ENCODE measurements at regions not wholly inside any gene's neighbourhood (a gene's known extent, or its start where the extent isn't known, plus 50 kb on each side); places are given as distances from the start of the nearest gene placed in this dataset.

- DNase-seq (ENCODE audit: low read depth in 2 of 2): no peak
Observed at GRCh38 chr3:124276539-124277143, 284.7 kb upstream of the ROPN1 start.

DNA sequence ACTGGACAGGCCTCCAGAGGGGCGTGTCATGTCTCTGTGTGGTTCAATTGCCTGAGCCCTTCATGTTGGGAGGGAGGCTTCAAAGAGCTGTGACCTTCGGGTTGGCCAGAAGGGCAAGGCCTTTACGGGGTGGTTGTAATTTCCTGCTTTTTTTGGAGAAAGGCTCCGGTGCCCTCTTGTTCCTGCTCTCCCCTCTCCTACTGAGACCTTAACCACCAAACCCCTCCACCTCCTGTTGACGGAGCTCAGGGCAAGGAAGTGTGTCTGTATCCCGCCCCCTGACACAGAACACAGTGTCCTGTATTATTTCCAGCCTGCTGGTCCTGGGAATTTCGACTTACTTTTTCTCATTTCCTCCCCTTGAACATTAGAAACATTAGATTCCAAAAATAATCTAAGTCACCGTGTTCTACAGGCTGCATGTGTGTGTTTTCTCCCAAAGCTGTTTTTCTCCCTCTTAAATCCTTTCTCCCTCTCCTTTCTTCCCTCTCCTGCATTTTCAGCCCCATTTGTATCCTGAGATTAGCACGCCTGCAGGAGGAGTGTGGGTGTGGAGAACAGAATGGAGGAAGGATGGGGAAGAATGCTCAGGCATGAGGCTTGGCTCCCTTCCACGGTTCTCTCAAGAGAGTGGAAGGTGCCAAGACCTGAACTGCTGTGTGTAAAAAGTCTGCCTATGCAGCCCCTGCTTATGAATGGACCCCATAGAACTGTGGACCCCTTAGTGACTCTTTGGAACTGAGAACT lies 285.4 kb upstream of the ROPN1 start:
- no peak for DNase-seq (ENCODE audit: low read depth in 2 of 2)

- DNase-seq (ENCODE audit: low read depth in 2 of 2): no peak
Observed at GRCh38 chr3:124281453-124282316, 289.8 kb upstream of the ROPN1 start.

DNA sequence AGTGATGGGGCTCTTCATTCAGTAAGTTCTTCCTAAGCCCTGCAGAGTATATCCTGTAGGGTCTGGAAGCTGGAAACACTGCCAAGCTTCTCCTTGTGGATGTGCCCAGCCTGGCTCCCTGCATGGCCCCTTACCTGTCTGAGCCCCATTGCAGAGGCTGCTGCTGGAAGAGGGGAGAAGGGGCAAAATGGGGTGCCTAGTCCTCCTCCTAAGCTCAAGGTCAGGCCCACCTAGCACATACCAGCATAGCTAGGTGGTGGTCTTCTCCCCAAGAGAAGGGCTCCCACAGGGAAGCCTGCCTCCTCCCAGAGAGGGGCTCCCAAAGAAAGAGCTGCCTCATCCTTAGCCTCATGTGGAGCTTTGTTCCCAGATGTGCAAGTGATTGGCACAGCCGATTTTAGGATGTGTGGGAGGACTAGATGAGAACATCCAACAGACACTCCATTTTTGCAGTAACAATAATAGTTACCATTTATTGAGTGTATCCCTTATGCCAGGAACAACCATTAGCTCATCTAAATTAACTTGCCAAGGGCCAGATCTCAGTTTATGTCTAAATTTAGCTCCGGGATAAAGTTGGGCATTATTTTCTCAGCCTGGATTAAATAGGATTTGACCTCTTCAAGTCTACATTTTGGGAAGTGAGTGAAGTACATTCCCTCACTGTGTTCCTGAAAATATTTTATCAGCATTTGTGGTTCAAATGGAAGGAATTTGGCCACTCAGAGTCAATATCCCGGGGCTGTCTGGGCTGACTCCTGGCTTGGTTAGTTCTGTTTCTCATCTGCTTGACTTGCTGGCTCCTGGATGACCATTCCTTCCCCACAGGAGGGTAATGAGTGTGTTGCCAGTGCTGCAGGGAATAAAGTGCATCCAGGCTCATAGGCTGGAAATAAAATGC lies 291.1 kb upstream of the ROPN1 start:
- no peak for DNase-seq (ENCODE audit: low read depth in 2 of 2)

DNA sequence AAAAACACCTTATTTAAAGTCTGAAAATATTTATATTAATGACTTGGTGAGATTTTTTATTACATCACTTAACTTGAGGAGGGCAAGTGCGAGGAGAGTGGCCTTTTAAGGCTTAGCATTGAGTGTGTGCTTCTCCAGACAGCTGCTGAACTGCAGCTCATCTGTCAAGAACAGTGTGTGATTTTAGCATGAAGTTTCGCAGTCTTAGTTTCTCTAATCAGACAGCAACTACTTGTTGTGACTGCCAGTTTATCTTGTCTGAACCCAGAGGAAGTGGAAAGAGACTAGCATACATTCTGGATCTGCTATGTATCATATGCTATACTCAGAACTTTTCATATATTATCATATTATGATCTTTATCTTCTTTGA lies 291.7 kb upstream of the ROPN1 start:
- DNase-seq (ENCODE audit: low read depth in 2 of 2): no peak

- no peak for DNase-seq (ENCODE audit: low read depth in 2 of 2)
Observed at GRCh38 chr3:124288996-124289395, 297.1 kb upstream of the ROPN1 start.

DNA sequence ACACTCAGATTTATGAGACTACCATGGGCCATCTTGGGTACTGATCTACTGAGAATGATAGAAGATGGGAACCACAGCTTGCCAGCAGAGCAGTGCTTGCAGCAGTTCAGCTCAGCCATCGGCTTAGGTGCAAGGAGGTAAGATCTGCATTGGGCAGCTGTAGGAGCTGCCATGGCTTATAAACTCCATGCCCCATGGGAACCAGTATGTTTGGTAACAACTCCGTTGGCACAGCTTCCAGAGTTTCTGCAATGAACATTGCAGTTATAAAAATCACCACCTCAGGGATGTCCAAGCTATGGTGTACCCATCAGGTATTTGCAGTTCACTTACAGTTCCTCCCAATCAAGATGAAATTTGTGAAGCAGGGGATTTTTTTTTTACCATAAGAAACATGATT lies 299.1 kb upstream of the ROPN1 start:
- DNase-seq (ENCODE audit: low read depth in 2 of 2): no peak

DNA sequence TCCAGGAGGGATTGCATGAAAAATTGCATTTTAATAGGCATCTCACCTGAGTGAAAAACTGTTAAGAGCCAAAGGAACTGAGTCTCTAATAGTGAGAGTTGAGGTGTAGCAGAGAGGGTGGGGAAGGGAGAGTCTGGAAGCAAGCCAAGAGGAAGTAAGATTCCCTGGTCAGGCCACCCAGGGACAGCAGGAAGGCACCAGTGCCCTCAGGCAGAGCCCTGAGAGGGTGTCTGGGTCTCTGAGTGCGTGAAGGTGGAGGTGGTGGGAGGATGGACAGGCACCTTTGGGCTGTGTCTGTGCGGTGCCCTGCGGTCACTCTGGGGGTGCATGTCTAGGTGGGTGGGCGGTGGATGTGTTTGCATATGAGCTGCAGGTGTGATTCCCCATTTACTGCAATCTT lies 300.4 kb upstream of the ROPN1 start:
- no peak for DNase-seq (ENCODE audit: low read depth in 2 of 2)

GRCh38 chr3:124293584-124293983 lies 301.7 kb upstream of the ROPN1 start:
- no peak for DNase-seq (ENCODE audit: low read depth in 2 of 2)

- no peak for DNase-seq (ENCODE audit: low read depth in 2 of 2)
Observed at GRCh38 chr3:124295362-124295761, 303.4 kb upstream of the ROPN1 start.

DNA sequence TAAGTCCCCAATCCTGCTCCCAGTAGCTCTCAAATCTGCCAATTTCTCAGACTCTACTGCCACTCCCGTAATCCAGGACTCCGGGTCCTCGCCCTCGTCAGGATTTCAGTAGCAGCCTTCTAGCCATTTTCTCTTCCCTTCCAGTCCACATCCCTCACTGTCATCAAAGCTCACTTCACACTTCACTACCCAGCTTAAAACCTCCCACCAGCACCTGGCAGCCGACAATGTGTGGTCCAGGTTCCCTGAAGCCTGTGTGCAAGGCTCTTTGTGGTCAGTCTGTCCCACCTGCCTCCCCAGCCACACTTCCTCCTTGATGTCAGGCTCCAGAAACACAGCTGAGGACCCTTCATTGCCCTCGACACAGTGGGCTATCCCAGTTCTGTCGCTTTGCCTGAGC lies 304.5 kb upstream of the ROPN1 start:
- DNase-seq (ENCODE audit: low read depth in 2 of 2): no peak

- DNase-seq (ENCODE audit: low read depth in 2 of 2): no peak
Observed at GRCh38 chr3:124297062-124297980, 305.4 kb upstream of the ROPN1 start.

- no peak for DNase-seq (ENCODE audit: low read depth in 2 of 2)
Observed at GRCh38 chr3:124298301-124298700, 306.4 kb upstream of the ROPN1 start.

DNA sequence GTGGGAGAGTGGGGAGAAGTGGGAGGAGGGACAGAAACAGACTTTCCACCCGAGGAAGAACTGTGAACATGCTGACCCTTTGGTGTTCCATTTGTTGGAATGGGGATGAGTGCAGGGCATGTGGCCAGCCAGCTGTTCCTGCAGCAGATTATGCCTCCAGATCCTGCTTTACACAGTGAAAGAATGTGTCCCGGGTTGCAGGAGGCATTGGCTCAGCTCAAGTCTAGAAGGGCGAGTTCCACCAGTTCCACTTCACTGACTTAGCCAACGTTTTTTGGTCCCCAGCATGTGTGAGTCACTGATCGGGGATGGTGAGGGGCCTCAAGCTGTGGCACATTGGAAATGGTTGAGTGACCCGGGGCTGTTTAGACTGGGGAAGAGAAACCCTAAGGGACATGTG lies 307.0 kb upstream of the ROPN1 start:
- DNase-seq (ENCODE audit: low read depth in 2 of 2): no peak

GRCh38 chr3:124299831-124300230 lies 307.9 kb upstream of the ROPN1 start:
- DNase-seq (ENCODE audit: low read depth in 2 of 2): no peak

DNA sequence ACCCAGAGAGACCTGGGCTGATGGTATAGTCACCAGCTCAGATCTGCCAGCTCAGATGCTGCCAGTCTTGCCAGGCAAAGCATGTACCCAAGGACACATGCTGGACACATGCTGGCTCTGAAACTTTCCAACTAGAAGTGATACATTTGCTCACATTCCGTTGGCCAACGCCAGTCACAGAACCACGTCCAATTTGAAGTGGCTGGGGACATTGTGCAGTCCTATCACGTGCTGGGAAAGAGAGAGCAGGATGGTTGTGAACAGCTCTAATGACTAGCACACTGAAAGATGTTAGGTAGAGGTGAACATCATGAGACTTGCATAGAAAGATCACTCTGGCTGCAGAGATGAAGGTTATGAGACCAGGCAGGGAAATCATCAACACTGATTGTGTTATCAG lies 308.5 kb upstream of the ROPN1 start:
- DNase-seq (ENCODE audit: low read depth in 2 of 2): no peak

DNA sequence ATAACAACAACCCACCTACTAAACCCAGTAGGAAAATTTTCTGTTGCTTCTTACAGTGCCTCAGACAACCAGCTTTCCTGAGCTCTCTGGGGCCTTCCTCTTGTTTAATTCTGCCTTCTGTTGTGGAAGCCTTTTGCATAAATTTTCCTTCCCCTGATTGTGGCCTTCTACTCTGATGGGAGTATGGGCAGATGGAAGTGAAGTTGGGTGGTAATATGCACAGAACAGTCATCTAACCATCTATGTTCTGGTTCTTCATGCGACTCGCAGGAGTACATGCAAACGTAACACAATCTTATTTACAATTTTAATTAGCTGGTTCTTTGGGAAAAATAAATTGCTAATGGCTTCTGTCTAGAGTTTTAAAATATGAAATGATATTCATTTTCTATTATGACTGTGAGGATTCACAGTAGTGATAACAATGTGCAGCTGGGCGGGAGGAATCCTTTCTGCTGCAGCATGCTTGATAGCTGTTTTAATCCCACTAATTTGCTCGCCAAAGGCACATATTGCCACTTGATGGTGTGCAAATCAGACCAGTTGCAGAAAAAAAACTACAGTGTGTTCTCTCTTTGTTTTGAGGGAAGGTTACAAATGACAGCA lies 311.5 kb upstream of the ROPN1 start:
- DNase-seq (ENCODE audit: low read depth in 2 of 2): no peak

DNA sequence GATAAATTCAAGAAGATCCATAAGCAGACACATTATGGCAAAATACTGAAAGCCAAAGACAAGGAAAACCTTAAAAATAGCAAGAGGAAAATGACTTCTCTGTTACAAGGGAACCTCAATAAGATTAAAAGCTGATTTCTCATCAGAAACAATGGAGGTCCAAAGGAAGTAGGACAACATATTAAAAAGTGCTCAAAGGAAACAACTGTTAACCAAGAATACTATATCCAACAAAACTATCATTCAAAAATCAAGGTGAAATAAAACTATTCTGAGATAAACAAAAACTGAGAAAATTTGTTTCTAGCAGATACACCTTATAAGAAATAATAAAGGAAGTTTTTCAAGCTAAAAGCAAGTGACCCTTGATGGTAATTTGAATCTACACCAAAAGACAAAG lies 314.7 kb upstream of the ROPN1 start:
- DNase-seq (ENCODE audit: low read depth in 2 of 2): no peak

- DNase-seq (ENCODE audit: low read depth in 2 of 2): no peak
Observed at GRCh38 chr3:124313621-124314020, 321.7 kb upstream of the ROPN1 start.
